NCI-H1436 treated with DMSO at 0.1 percent for 48 hours (cell line): ENCODE measurements at regions not wholly inside any gene's neighbourhood (a gene's known extent, or its start where the extent isn't known, plus 50 kb on each side); places are given as distances from the start of the nearest gene placed in this dataset.

Source experiments
- DNase-seq: peaks from one replicate; lab custom pipeline; 2025; lab: John Stamatoyannopoulos, UW

DNA sequence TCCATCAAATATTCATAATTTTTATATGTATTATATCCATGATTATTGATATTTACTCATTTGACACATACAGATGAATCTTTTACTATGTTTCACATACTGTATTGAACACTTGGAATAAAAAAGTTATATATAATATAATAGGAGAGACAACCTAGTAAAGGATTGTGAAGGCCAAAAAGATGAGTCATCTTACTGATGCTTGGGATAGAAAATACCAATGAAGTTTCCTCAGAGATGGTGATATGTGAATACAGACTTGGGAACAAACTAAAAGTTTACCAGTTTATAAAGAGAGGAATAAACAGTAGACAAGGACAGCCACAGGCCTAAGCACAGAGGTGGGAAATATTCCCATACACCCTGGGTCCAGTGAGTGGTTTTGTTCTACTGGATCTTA lies 743.9 kb upstream of the FLRT2 start:
- DNase-seq, result no peak

GRCh38 chr14:84789012-84789411 lies 740.9 kb upstream of the FLRT2 start:
- DNase-seq, result no peak

DNA sequence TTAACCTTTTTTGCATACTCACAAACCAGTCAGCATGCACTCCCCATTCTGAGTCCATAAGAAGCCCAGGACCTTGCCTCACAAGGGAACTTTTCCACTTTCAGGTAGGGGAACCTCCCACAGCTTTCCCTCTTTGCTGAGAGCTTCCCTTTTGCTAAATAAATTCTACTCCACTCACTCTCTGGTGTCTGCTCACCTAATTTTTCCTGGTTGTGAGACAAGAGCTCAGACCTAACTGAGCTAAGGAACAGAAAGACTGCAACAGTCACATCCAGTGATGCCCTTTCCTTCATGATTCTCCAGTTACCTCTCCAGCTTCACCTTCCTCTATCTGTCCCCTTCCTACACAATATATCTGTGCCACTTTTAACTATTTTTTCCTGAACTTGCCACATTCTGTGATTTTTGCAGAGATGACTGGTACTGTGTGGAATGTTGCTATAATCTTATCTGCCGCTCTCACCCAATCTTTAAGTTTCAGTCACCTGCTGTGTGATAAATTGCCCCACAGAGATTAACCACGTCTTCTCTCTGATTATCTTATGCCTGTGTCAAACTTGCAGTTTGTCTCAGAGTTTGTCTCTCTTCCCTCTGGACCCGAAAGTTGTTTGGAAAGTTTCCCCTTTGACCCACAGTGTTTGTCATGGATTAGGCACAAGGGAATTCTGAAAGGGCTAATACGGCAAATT lies 737.1 kb upstream of the FLRT2 start:
- DNase-seq, result no peak

GRCh38 chr14:84797326-84797725 lies 732.6 kb upstream of the FLRT2 start:
- DNase-seq, result no peak

GRCh38 chr14:84804468-84804867 lies 725.5 kb upstream of the FLRT2 start:
- DNase-seq, result no peak

- DNase-seq, result no peak
Measured at GRCh38 chr14:84804895-84805294, 725.0 kb upstream of the FLRT2 start.

DNA sequence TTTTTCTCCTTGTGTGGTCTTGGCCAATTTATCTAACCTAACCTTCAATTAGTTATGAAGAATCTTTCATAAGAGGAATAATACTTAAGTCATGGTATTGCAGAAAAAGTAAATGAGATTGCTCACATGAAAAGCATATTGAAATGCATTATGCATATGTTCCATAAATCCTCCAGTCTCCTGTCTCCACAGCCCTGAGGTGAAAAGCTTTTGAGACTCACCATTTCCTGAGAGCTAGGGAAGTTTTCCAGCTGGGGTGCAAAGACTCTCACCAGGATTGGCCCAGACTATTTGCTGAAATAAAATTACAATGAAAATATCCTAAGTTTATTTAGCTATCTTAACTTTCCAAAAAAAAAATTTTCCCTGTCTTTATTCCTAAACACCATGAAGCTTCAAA lies 723.8 kb upstream of the FLRT2 start:
- DNase-seq, result no peak

DNA sequence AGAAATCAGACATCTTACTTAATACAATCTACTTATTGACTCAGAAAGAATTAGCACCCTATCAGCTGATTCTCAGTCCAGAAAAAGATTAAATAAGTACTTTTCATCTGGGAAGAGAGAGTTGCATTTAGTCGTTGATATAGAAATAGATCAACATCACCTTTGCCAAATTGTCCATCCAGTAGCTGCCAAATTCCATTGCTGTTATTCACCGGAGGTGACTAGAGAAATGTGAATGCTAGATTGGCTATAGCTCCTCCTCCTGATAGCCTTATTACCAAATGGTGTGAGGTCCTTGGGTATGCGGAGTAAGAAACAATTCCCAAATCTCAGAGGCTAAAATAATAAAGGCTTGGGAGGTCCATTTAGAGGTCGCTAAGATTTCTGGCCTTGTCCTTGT lies 723.3 kb upstream of the FLRT2 start:
- DNase-seq, result no peak

GRCh38 chr14:84807673-84808072 lies 722.3 kb upstream of the FLRT2 start:
- no peak for DNase-seq

DNA sequence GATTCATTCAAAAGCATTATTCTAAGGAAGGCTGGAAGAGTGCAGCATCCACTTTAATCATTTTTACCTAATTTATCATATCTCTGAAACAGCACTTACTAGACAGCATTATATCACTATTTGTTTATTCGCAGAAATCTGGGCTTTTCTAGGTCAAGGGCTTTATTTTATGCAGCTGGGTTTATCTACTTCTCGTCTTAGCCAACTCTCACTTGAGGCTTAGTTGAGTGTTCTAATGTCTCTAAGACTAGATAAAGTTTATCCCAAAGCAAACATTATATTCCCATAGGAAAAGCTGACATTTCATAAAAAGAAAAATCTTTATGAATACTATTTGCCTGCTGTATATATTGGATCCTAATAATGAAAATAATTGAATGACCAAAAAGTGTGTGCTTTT lies 720.8 kb upstream of the FLRT2 start:
- no peak for DNase-seq

- DNase-seq, result no peak
Measured at GRCh38 chr14:84814391-84814790, 715.6 kb upstream of the FLRT2 start.

- no peak for DNase-seq
Measured at GRCh38 chr14:84819528-84819927, 710.4 kb upstream of the FLRT2 start.

DNA sequence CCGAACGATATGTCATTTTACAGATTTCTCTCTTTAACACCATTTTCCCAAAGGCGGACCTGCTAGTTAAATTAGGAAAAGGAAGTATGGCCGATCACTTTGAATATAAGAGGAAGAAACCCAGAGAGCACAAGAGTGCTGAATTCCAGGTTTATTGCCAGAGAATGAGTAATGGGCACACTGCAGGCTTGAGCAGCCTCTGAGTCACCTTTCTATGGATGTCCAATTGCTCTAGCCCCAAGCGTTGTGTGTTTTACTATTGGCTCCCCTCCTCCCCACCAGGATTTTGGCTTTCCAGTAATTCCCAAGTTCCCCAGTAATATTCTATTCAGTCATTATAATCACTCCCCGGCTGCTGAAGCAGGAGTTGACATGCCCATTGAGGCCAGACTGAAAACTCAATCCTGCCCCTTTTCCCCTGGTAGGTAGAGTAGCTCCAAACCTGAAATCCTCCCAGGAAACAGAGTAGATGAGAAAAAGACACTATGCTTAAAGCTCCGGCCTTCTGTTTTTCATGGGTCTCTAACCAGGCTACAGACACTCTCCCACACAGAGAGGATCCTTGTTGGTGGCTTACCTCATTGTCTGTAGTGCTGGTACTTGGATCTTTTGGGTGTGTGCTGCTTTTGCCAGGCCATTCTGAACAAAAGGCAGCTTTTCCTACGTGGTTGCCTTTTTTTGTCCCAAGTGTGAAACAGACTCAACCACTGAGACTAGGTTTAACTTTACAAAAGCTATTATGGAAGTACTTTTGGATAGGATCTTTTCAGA lies 704.3 kb upstream of the FLRT2 start:
- DNase-seq, result no peak

DNA sequence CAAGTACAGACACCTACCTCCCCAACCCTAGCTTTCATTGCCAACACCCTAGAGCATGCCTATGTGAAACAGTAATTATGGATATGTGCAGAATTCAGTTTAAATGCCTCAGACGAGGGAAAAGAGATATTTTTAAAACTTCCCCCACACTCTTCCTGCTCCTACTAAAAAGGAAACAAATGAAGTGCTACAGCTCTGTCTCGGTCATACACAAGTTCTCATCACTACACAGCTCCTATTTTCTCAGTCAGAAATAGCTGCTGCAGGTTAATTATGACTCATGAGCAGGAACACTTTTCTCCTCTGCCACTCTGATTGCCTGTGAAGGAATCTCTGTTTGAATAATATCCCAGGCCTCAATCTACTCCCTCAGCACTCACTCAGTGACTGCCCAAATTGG lies 703.6 kb upstream of the FLRT2 start:
- no peak for DNase-seq

- no peak for DNase-seq
Measured at GRCh38 chr14:84850595-84850994, 679.3 kb upstream of the FLRT2 start.

- no peak for DNase-seq
Measured at GRCh38 chr14:84856751-84857534, 673.0 kb upstream of the FLRT2 start.

GRCh38 chr14:84857571-84857970 lies 672.4 kb upstream of the FLRT2 start:
- DNase-seq, result no peak

- DNase-seq, result no peak
Measured at GRCh38 chr14:84859116-84859515, 670.8 kb upstream of the FLRT2 start.

DNA sequence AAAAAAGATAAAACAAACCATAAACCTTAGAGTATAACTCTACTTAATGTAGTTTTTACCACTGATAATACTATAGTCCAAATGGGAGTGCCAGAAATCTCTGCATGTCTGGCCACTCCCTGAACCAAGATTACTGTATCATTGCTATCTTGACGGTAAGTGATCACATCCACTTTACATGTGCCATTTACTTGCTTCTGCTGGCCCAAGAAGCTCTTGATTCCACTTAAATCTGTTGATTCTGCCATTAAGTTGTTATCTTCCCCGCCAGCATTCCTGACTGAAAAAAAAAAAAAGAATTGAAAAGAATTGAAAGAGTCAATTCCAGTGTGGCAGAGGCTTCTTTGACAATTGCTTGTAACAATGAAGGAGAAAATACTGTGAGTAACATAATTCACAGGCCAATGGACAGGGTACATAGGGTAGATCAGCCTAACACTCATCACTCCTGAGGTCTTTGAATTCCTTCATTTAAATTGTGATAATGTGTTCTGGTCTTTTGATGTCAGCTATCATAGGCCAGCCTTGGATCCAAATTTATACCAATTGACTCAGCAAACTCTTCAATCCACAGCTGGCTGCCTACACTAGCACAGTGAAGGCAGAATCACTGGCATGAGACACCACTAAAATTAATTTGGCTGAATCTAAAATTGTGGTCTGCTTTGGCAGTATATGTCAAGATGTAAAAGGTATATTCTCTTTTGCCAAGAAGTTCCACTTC lies 665.2 kb upstream of the FLRT2 start:
- DNase-seq, result no peak

GRCh38 chr14:84871734-84872133 lies 658.2 kb upstream of the FLRT2 start:
- DNase-seq, result no peak

DNA sequence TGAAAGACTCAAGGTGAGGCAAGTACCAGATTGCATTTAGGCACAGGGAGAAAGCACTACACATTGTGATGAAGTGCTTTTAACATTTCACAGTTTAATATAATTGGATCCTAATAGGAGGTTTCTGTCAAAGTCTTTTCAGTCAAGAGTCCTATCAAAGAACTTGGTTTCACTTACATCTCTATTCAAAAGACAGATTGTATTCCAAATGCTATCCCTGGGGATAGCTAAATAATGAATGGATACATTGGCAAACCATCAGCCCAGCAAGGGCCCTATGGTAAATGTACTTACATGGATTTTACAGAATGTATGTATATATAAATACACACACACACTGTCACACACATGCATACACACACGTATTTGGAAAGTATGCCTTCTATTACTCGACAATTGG lies 655.5 kb upstream of the FLRT2 start:
- DNase-seq, result peak; percentile 55

DNA sequence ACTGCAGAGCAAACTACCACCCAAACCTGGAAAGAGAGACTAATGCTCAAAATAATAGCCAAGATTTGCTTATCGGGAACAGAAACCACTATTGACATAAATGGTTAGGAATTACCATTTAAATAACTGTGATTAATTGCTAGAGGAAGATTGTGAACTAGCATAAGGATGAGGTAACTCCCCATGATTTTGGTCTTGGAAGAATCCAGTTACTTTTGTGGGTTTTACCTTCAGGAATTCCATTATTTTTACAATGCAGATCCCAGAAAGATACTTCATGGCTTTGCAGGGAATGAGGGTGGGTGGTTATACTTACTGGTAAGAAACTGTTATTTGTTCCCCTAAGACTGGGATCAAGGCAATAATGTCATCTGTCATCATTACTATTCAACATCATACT lies 652.9 kb upstream of the FLRT2 start:
- DNase-seq, result no peak
